Uterus (tissue), 3 donors: ENCODE measurements at regions not wholly inside any gene's neighbourhood (a gene's known extent, or its start where the extent isn't known, plus 50 kb on each side); places are given as distances from the start of the nearest gene placed in this dataset.
A peak's percentile ranks its signal among the peaks of the same experiment; 100 is the strongest.

Experiments used
- DNase-seq, 2 donors: peaks; one replicate each; pipeline ENCODE4 v3.0.0-alpha.2; 2019 to 2020
- H3K27ac ChIP-seq, 2 donors: fragments of 200-600 bp; sonication (generic); 1 replicate in 1 of 2; 2 replicates in 1 of 2; pipeline ENCODE4 v1.5.1; 2016 to 2018
- H3K27me3 ChIP-seq, 2 donors: fragments of 200-600 bp; sonication (generic); one replicate each; pipeline ENCODE4 v1.5.1; 2018 to 2019; ENCODE audit warnings: control low read depth in 1 of 2
- H3K36me3 ChIP-seq, 2 donors: fragments of 200-600 bp; sonication (generic); one replicate each; pipeline ENCODE4 v1.5.1; 2019; ENCODE audit warnings: control low read depth in 1 of 2
- H3K4me1 ChIP-seq, 2 donors: fragments of 200-600 bp; sonication (generic); one replicate each; pipeline ENCODE4 v1.5.1; 2018 to 2019; ENCODE audit warnings: control low read depth in 1 of 2
- H3K4me3 ChIP-seq, 2 donors: fragments of 200-600 bp; sonication (generic); 1 replicate in 1 of 2; 2 replicates in 1 of 2; pipeline ENCODE4 v1.5.1; 2018 to 2019; ENCODE audit warnings: mild to moderate bottlenecking in 1 of 2
- H3K9me3 ChIP-seq, 2 donors: fragments of 200-600 bp; sonication (generic); one replicate each; pipeline ENCODE4 v1.5.1; 2019; ENCODE audit warnings: control low read depth in 1 of 2
- CTCF ChIP-seq, 4 experiments: fragments of 200-600 bp in 2 of 4; fragments of 450-650 bp in 2 of 4; sonication (generic) in 2 of 4; IDR thresholded peaks; one replicate each; pipeline ENCODE4 v1.5.1; 2016 to 2019; ENCODE audit warnings: antibody characterized with exemption in 4 of 4, mild to moderate bottlenecking in 2 of 4, moderate library complexity in 1 of 4
- POLR2A ChIP-seq, 2 donors: fragments of 450-650 bp; IDR thresholded peaks; one replicate each; pipeline ENCODE4 v1.6.1; 2016; ENCODE audit warnings: antibody characterized with exemption in 2 of 2, mild to moderate bottlenecking in 1 of 2, moderate library complexity in 1 of 2
- intact Hi-C: fragments of 100-400 bp; cut with DNase I; formaldehyde crosslinking; loops from one replicate; pipeline ENCODE4 v1.15.1; 2023; ENCODE audit warnings: low total_unique reads
- donor health status: DM: yes; HTN: yes; CAD: no.

- no peaks in the 10 kb centered on the region for H3K27me3 ChIP-seq
- H3K4me1 ChIP-seq = no peaks in the 10 kb centered on the region
- intact Hi-C loops = no loop called here
- no peak for DNase-seq
- no peaks in the 10 kb centered on the region for H3K9me3 ChIP-seq
- H3K27ac ChIP-seq = no peak overlapping the region
- TF ChIP-seq CTCF (IDR thresholded peaks at IDR 0.05) (no peak), POLR2A (IDR thresholded peaks at IDR 0.05) (no peak)
- H3K4me3 ChIP-seq = no peak overlapping the region
- H3K36me3 ChIP-seq = no peaks in the 10 kb centered on the region
These were observed 177.1 kb upstream of the PPP1R3A start for GRCh38 chr7:114095885-114096284.

- H3K4me3 ChIP-seq = peak overlapping the region; percentile 59 to 71
- peak overlapping the region; percentile 90 to 97 for H3K27ac ChIP-seq
- no peaks in the 10 kb centered on the region for H3K4me1 ChIP-seq
- DNase-seq = no peak
- TF ChIP-seq POLR2A (IDR thresholded peaks at IDR 0.05) (no peak), CTCF (IDR thresholded peaks at IDR 0.05) (no peak)
- no peaks in the 10 kb centered on the region for H3K9me3 ChIP-seq
- no peaks in the 10 kb centered on the region for H3K36me3 ChIP-seq
- H3K27me3 ChIP-seq = no peaks in the 10 kb centered on the region
- intact Hi-C loops = no loop called here
These were observed 169.7 kb upstream of the PPP1R3A start for GRCh38 chr7:114088470-114088940.

- Histone ChIP-seq H3K27ac (peak overlapping the region; percentile 90 to 97), H3K4me3 (peak overlapping the region; percentile 59 to 71), H3K27me3 (no peaks in the 10 kb centered on the region), H3K9me3 (no peaks in the 10 kb centered on the region), H3K36me3 (no peaks in the 10 kb centered on the region), H3K4me1 (no peaks in the 10 kb centered on the region)
- DNase-seq = peak in 1 of 2 donors; percentile 27
- no peak for TF ChIP-seq CTCF (IDR thresholded peaks at IDR 0.05)
- TF ChIP-seq POLR2A (IDR thresholded peaks at IDR 0.05) = no peak
- intact Hi-C loops = no loop called here
These were observed 169.1 kb upstream of the PPP1R3A start for GRCh38 chr7:114087653-114088469.

GRCh38 chr7:114086914-114087652 is 168.3 kb upstream of the PPP1R3A start:
- H3K36me3 ChIP-seq = no peaks in the 10 kb centered on the region
- peak overlapping the region; percentile 90 to 97 for H3K27ac ChIP-seq
- H3K4me1 ChIP-seq = no peaks in the 10 kb centered on the region
- peak overlapping the region; percentile 59 to 71 for H3K4me3 ChIP-seq
- H3K27me3 ChIP-seq = peaks cover 0 to 5% of the 10 kb centered on the region in 2 donors
- intact Hi-C loops = no loop called here
- H3K9me3 ChIP-seq = no peaks in the 10 kb centered on the region
- peak; percentile 24 to 27 for DNase-seq
- TF ChIP-seq CTCF (IDR thresholded peaks at IDR 0.05) = no peak
- no peak for TF ChIP-seq POLR2A (IDR thresholded peaks at IDR 0.05)

- DNase-seq = peak; percentile 16 to 30
- Histone ChIP-seq H3K9me3 (no peaks in the 10 kb centered on the region), H3K4me3 (peak overlapping the region; percentile 59 to 71), H3K4me1 (no peaks in the 10 kb centered on the region), H3K36me3 (no peaks in the 10 kb centered on the region), H3K27me3 (peaks cover 0 to 5% of the 10 kb centered on the region in 2 donors), H3K27ac (peak overlapping the region; percentile 90 to 97)
- intact Hi-C loops = no loop called here
- TF ChIP-seq CTCF (IDR thresholded peaks at IDR 0.05) (no peak), POLR2A (IDR thresholded peaks at IDR 0.05) (no peak)
These were observed 167.7 kb upstream of the PPP1R3A start for GRCh38 chr7:114086537-114086913.
